ENCODE measurements at regions not wholly inside any gene's neighbourhood (a gene's known extent, or its start where the extent isn't known, plus 50 kb on each side); places are given as distances from the start of the nearest gene placed in this dataset.

DNA sequence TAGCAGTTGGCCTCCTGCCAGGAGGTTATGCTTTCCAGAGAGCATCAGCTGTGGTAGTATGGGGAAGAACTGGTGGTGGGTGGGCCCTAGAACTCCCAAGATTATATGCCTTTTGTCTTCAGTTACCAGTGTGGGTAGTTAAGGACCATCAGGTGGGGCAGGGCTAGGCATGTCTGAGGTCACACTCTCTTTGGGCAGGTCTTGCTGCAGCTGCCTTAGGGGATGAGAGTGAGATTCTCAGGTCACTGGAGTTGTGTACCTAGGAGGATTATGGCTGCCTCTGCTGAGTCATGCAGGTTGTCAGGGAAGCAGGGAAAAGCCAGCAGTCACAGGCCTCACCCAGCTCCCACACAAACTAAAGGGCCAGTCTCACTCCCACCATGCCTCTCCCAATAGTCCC lies 172.9 kb upstream of the GYPA start:
- intact Hi-C loops (cut with micrococcal nuclease; ENCODE audit: unreplicated experiment) (no loop called here), in situ Hi-C loops (cut with HindIII; ENCODE audit: extremely low pct_ligation_motif_present, low pct_unique_long_range_greater_than_20kb) (no loop called here)
- peaks cover 27% of the 10 kb centered on the region for H3K9me3 ChIP-seq (ENCODE audit: low read length)
- DNase-seq (ENCODE audit: low spot score), result no peak
- H3K27me3 ChIP-seq (ENCODE audit: control insufficient read depth in 1 of 2, insufficient read depth in 2 of 2, low read length in 2 of 2), result no peaks in the 10 kb centered on the region
- H3K4me2 ChIP-seq (ENCODE audit: low read depth, low read length), result no peak overlapping the region
- TF ChIP-seq ZNF724P (CRISPR knock-in tag; IDR thresholded peaks at IDR 0.05; ENCODE audit: borderline replicate concordance), result no peak
- no peak for TF ChIP-seq RXRB (CRISPR knock-in tag; IDR thresholded peaks at IDR 0.05; ENCODE audit: borderline replicate concordance)
- TF ChIP-seq ZNF879 (CRISPR knock-in tag; IDR thresholded peaks at IDR 0.05), result no peak
- TF ChIP-seq CBX5 (CRISPR knock-in tag; IDR thresholded peaks at IDR 0.05; ENCODE audit: borderline replicate concordance), result no peak
- TF ChIP-seq, protein P1, sequence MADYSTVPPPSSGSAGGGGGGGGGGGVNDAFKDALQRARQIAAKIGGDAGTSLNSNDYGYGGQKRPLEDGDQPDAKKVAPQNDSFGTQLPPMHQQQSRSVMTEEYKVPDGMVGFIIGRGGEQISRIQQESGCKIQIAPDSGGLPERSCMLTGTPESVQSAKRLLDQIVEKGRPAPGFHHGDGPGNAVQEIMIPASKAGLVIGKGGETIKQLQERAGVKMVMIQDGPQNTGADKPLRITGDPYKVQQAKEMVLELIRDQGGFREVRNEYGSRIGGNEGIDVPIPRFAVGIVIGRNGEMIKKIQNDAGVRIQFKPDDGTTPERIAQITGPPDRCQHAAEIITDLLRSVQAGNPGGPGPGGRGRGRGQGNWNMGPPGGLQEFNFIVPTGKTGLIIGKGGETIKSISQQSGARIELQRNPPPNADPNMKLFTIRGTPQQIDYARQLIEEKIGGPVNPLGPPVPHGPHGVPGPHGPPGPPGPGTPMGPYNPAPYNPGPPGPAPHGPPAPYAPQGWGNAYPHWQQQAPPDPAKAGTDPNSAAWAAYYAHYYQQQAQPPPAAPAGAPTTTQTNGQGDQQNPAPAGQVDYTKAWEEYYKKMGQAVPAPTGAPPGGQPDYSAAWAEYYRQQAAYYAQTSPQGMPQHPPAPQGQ (CRISPR knock-in tag; IDR thresholded peaks at IDR 0.05; ENCODE audit: borderline replicate concordance), result no peak
- no peak for TF ChIP-seq NCOA2 (CRISPR knock-in tag; IDR thresholded peaks at IDR 0.05)
- no peak for TF ChIP-seq FOXO1 (CRISPR knock-in tag; IDR thresholded peaks at IDR 0.05)
- no peak for TF ChIP-seq PHB2 (IDR thresholded peaks at IDR 0.05; ENCODE audit: partially characterized antibody)
- no peak for TF ChIP-seq ZNF101 (CRISPR knock-in tag; IDR thresholded peaks at IDR 0.05; ENCODE audit: borderline replicate concordance, low read depth)
- TF ChIP-seq, protein P2, sequence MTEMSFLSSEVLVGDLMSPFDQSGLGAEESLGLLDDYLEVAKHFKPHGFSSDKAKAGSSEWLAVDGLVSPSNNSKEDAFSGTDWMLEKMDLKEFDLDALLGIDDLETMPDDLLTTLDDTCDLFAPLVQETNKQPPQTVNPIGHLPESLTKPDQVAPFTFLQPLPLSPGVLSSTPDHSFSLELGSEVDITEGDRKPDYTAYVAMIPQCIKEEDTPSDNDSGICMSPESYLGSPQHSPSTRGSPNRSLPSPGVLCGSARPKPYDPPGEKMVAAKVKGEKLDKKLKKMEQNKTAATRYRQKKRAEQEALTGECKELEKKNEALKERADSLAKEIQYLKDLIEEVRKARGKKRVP (CRISPR knock-in tag; IDR thresholded peaks at IDR 0.05), result no peak
- no peak for FAIRE-seq
- no peak overlapping the region for H2AFZ ChIP-seq (ENCODE audit: low read length)
- H3K36me3 ChIP-seq (replicated peaks in 1 of 2; ENCODE audit: control insufficient read depth in 1 of 2, insufficient read depth in 2 of 2, low read length in 2 of 2), result no peaks in the 10 kb centered on the region
- no TSS peak for BruUV-seq (replicated peaks)
- no peak overlapping the region for H3K27ac ChIP-seq (ENCODE audit: extremely low read length, insufficient read depth, low read length)
- no peaks in the 10 kb centered on the region for H3K79me2 ChIP-seq (ENCODE audit: insufficient read depth, low read length)
- no peaks in the 10 kb centered on the region for H3K4me1 ChIP-seq (ENCODE audit: insufficient read depth, low read length)
- CTCF ChIA-PET (ENCODE audit: low intra/inter-chr PET ratio, low total read pairs), result no interaction called here
- no peak overlapping the region for H3K9ac ChIP-seq (ENCODE audit: insufficient read depth, low read depth, low read length)
- H4K20me1 ChIP-seq (ENCODE audit: insufficient read depth, low read length), result no peaks in the 10 kb centered on the region
- no peak overlapping the region for H3K4me3 ChIP-seq (replicated peaks in 1 of 3; ENCODE audit: insufficient read depth in 1 of 3, low read depth in 2 of 3, low read length in 3 of 3)
- POLR2A ChIA-PET, result no interaction called here
- no peak for ATAC-seq
